Caco-2 (cell line): ENCODE measurements at regions not wholly inside any gene's neighbourhood (a gene's known extent, or its start where the extent isn't known, plus 50 kb on each side); places are given as distances from the start of the nearest gene placed in this dataset.

ENCODE experiments used
- BruUV-seq: library from RNA; stranded (reverse); fragments of 400-500 nt; replicated peaks from 2 replicates; lab custom pipeline; 2021; lab: Mats Ljungman, UMichigan
- CTCF ChIA-PET: fragments of 300-600 bp; sonication (Branson Sonifier 250); formaldehyde crosslinking; loops from one replicate; lab custom pipeline; 2022; ENCODE audit warnings: antibody characterized with exemption; lab: Charles Lee
- POLR2A ChIA-PET: fragments of 300-600 bp; sonication (Branson Sonifier 250); formaldehyde crosslinking; loops from one replicate; lab custom pipeline; 2022; ENCODE audit warnings: antibody characterized with exemption; lab: Charles Lee
- DNase-seq, 2 experiments: peaks; one replicate each; pipeline versions ENCODE4 v3.0.0 to v3.0.0-alpha.2; 2020 to 2022
- H3K27me3 ChIP-seq: replicated peaks from 2 replicates; pipeline ENCODE4 v1.6.0; 2011; ENCODE audit warnings: low read length; ENCODE audit not compliant: control insufficient read depth, insufficient read depth
- H3K36me3 ChIP-seq: 2 replicates; pipeline ENCODE4 v1.5.1; 2011; ENCODE audit warnings: low read length; ENCODE audit not compliant: control insufficient read depth, insufficient read depth
- H3K4me1 ChIP-seq: fragments of 250-450 bp; sonication (Bioruptor Pico); 2 replicates; pipeline ENCODE4 v1.5.1; 2020; ENCODE audit warnings: mild to moderate bottlenecking
- H3K4me3 ChIP-seq: 2 replicates; pipeline ENCODE4 v1.5.1; 2011; ENCODE audit warnings: low read depth, mild to moderate bottlenecking, control low read depth, low read length
- H3K9me3 ChIP-seq: fragments of 250-450 bp; sonication (Bioruptor Pico); 2 replicates; pipeline ENCODE4 v1.5.1; 2020; ENCODE audit warnings: mild to moderate bottlenecking, moderate library complexity
- H3K27ac Mint-ChIP-seq: one replicate; pipeline ENCODE4 v1.8.0; 2022; ENCODE audit warnings: mixed read lengths; ENCODE audit not compliant: unreplicated experiment
- H3K27me3 Mint-ChIP-seq: one replicate; pipeline ENCODE4 v1.8.0; 2022; ENCODE audit warnings: mixed read lengths; ENCODE audit not compliant: insufficient read depth, unreplicated experiment
- H3K36me3 Mint-ChIP-seq: one replicate; pipeline ENCODE4 v1.8.0; 2022; ENCODE audit warnings: mild to moderate bottlenecking, mixed read lengths; ENCODE audit not compliant: insufficient read depth, unreplicated experiment
- H3K4me1 Mint-ChIP-seq: one replicate; pipeline ENCODE4 v1.8.0; 2022; ENCODE audit warnings: low read depth, mixed read lengths; ENCODE audit not compliant: unreplicated experiment
- H3K4me3 Mint-ChIP-seq: one replicate; pipeline ENCODE4 v1.8.0; 2022; ENCODE audit warnings: mild to moderate bottlenecking, moderate library complexity, mixed read lengths; ENCODE audit not compliant: unreplicated experiment
- H3K9me3 Mint-ChIP-seq: one replicate; pipeline ENCODE4 v1.8.0; 2022; ENCODE audit warnings: mixed read lengths; ENCODE audit not compliant: unreplicated experiment
- CTCF ChIP-seq, 2 experiments: fragments of 200-600 bp in 1 of 2; IDR thresholded peaks; 1 replicate in 1 of 2; 2 replicates in 1 of 2; pipeline versions ENCODE4 v1.5.1 to v1.8.0; 2011 to 2022; ENCODE audit warnings: antibody characterized with exemption in 1 of 2, control low read depth in 1 of 2, inconsistent platforms in 1 of 2, low read depth in 1 of 2, low read length in 1 of 2, mild to moderate bottlenecking in 1 of 2, moderate library complexity in 1 of 2; ENCODE audit not compliant: insufficient read depth in 1 of 2, severe bottlenecking in 1 of 2, unreplicated experiment in 1 of 2
- intact Hi-C: fragments of 100-400 bp; cut with micrococcal nuclease; formaldehyde crosslinking; loops from one replicate; pipeline ENCODE4 v1.10.0; 2022; ENCODE audit not compliant: unreplicated experiment

DNA sequence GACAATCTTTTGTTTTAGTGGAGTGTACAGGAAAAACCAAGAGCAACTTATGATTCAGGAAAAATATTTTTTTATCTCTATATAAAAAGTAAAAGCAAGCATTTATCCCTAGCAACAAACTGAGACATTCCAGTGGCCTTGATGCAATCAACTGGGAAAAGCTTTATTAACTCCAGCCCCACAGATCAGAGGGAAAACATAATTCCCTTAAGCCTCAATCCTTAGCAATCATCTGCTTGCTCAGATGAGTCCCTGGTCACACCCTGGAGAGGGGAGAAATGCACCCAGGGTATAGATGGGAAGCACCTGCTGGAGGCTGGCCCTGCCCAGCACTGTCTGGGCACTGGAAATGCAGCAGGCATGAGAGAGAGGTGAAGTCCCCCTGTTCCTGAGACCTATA is 636.6 kb downstream of the TNS3 start:
- peaks cover 9% of the 10 kb centered on the region for H3K27me3 Mint-ChIP-seq
- Histone ChIP-seq H3K4me1 (no peaks in the 10 kb centered on the region), H3K9me3 (no peaks in the 10 kb centered on the region), H3K27me3 (no peaks in the 10 kb centered on the region), H3K4me3 (no peak overlapping the region), H3K36me3 (no peaks in the 10 kb centered on the region)
- BruUV-seq: no TSS peak
- intact Hi-C loops: no loop called here
- TF ChIP-seq CTCF (IDR thresholded peaks at IDR 0.05; ENCODE audit: insufficient read depth in 1 of 2, low read depth in 1 of 2, low read length in 1 of 2, severe bottlenecking in 1 of 2, unreplicated experiment in 1 of 2): no peak
- no peaks in the 10 kb centered on the region for H3K36me3 Mint-ChIP-seq
- ChIA-PET POLR2A (no interaction called here), CTCF (no interaction called here)
- H3K4me1 Mint-ChIP-seq: no peaks in the 10 kb centered on the region
- no peak overlapping the region for H3K4me3 Mint-ChIP-seq
- no peaks in the 10 kb centered on the region for H3K9me3 Mint-ChIP-seq
- no peak for DNase-seq
- no peak overlapping the region for H3K27ac Mint-ChIP-seq

DNA sequence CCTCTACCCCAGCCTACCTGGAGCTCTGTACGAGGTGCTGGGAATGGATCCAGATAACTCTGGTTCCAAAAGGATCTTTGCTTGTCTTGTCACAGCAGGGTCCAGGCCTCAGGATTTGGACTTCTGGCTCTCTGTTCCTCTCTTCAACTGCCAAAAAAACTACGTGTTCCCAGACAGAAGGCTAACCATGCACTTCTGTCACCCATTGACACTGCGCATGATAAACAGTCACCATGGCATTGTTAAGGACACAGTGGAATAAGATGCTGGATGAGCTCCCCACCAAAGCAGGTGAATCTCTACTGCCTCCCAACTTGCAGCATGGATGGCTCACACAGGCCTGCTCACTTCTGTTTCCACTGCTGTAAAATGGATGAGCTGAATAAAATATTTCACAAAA is 637.9 kb downstream of the TNS3 start:
- CTCF ChIA-PET: interaction anchor here (1.5 kb wide), 1 partner anchor 157 kb away, joined by 3 read pairs; no protein-coding TSS in a partner anchor
- no peak overlapping the region for H3K4me3 Mint-ChIP-seq
- no peaks in the 10 kb centered on the region for H3K36me3 ChIP-seq
- no peak overlapping the region for H3K4me3 ChIP-seq
- no peaks in the 10 kb centered on the region for H3K27me3 ChIP-seq
- BruUV-seq: no TSS peak
- no peaks in the 10 kb centered on the region for H3K9me3 Mint-ChIP-seq
- H3K27ac Mint-ChIP-seq: no peak overlapping the region
- TF ChIP-seq CTCF (IDR thresholded peaks at IDR 0.05; ENCODE audit: insufficient read depth in 1 of 2, low read depth in 1 of 2, low read length in 1 of 2, severe bottlenecking in 1 of 2, unreplicated experiment in 1 of 2): no peak
- no peaks in the 10 kb centered on the region for H3K4me1 ChIP-seq
- no peaks in the 10 kb centered on the region for H3K36me3 Mint-ChIP-seq
- intact Hi-C loops: no loop called here
- H3K27me3 Mint-ChIP-seq: peaks cover 7% of the 10 kb centered on the region
- no peak for DNase-seq
- no peaks in the 10 kb centered on the region for H3K9me3 ChIP-seq
- POLR2A ChIA-PET: no interaction called here
- H3K4me1 Mint-ChIP-seq: no peaks in the 10 kb centered on the region

DNA sequence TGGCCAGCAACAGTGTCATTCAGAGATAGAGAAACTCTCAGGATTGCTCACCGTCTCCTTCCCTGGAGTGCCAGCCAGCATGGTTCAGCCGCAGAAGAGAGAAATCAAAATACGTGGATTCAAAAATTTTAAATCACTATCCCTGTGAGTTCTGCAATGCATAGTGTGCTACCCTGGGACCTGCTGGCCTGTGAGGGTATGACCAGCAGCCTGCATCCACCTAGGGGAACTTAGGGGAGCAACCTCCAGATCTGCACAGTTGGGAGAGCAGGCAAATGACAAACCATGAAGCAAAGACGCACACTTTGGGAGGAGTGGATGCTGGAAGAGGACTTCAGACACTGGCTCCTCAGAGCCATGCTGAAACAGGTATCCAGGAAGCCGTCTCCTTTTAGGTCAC is 639.3 kb downstream of the TNS3 start:
- no peak for TF ChIP-seq CTCF (IDR thresholded peaks at IDR 0.05; ENCODE audit: insufficient read depth in 1 of 2, low read depth in 1 of 2, low read length in 1 of 2, severe bottlenecking in 1 of 2, unreplicated experiment in 1 of 2)
- no TSS peak for BruUV-seq
- intact Hi-C loops: no loop called here

More for the DNA sequence above, 639.3 kb downstream of the TNS3 start:
- Mint-ChIP-seq H3K4me3 (no peak overlapping the region), H3K9me3 (no peaks in the 10 kb centered on the region), H3K36me3 (no peaks in the 10 kb centered on the region), H3K4me1 (no peaks in the 10 kb centered on the region), H3K27me3 (peaks cover 11% of the 10 kb centered on the region), H3K27ac (no peak overlapping the region)
- ChIA-PET POLR2A (no interaction called here), CTCF (no interaction called here)
- no peak overlapping the region for H3K4me3 ChIP-seq
- H3K9me3 ChIP-seq: no peaks in the 10 kb centered on the region
- H3K27me3 ChIP-seq: no peaks in the 10 kb centered on the region
- no peaks in the 10 kb centered on the region for H3K4me1 ChIP-seq
- no peak for DNase-seq
- no peaks in the 10 kb centered on the region for H3K36me3 ChIP-seq
